HG03139 (cell line): ENCODE measurements at regions not wholly inside any gene's neighbourhood (a gene's known extent, or its start where the extent isn't known, plus 50 kb on each side); places are given as distances from the start of the nearest gene placed in this dataset.

ENCODE experiments used
- ATAC-seq: cut with Tn5 transposase; IDR thresholded peaks from one replicate; pipeline ENCODE4 v1.9.1; 2021; ENCODE audit not compliant: unreplicated experiment

DNA sequence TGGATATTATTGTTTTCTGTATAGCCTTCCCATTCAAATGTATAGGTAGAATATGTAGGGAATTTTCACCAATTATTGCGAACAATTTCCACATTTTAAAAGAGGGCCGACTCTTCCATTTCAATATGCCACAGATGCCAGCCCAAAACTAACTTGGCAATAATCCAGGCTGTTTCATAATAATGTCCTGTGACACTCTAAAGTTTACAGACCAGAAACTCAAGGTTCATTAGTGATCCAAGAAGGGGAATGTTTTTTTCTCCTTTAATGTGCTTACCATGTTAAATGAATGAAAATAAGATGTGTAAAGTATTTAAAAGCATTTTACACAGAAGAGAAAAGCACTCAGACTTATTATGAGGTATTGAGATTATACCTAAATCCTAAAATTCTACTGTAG, 63.0 kb upstream of the FAM3C start:
- ATAC-seq = no peak

DNA sequence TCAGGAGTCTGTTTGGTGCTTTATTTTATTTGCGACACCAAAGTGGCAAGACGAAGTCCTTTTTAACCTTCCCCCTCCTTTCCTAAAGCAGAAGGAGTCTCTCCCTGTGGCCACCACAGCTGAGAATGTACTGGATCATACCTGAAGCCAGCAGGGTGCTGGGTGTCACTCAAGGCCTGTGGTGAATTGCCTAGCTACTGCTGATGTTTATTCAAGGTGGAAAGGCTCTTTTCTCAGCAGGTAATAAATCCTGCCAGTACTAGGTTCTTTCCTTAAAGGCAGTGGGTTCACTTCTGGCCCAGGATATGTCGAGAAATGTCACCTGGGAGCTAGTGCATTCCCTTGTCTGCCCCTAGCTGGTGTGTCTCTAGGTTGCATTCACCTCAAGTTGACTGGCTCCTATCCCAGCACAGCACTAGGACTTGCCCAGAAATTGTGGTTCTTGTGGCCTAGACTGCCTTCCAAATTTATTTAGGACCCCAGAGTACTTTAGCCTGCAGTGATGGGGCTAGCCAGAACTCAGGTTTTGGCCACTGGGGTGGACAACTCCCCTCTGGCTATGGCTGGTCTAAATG, 60.8 kb upstream of the FAM3C start:
- no peak for ATAC-seq

DNA sequence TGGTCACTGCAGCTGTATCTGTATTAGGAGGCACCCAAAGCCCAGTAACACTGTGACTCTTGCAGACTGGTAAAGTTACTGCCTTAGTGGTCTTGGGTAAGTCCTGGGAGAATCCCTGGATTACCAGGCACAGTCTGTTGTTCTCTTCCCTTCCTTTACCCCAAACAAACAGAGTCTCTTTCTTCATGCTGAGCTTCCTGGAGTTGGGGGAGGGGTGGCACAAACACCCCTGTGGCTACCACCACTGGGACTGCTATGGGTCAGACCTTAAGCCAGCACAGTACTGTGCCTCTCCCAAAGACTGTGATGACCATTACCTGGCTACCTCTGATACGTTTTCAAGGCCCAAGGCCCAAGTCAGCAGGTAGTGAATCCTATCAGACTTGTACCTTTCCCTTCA, 59.9 kb upstream of the FAM3C start:
- no peak for ATAC-seq

DNA sequence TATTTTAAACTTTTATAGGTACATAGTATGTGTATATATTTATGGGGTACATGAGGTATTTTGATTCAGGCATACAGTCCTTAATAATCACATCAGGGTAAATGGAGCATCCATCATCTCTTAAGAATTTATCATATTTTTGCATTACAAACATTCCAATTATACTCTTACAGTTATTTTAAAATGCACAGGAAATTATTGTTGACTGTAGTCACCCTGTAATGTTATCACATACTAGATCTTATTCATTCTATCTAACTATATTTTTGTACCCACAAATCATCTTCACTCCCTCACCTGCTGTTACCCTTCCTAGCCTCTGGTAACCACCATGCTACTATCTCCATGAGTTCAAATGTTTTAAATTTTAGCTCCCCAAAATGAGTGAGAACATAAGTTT, 56.3 kb upstream of the FAM3C start:
- no peak for ATAC-seq

DNA sequence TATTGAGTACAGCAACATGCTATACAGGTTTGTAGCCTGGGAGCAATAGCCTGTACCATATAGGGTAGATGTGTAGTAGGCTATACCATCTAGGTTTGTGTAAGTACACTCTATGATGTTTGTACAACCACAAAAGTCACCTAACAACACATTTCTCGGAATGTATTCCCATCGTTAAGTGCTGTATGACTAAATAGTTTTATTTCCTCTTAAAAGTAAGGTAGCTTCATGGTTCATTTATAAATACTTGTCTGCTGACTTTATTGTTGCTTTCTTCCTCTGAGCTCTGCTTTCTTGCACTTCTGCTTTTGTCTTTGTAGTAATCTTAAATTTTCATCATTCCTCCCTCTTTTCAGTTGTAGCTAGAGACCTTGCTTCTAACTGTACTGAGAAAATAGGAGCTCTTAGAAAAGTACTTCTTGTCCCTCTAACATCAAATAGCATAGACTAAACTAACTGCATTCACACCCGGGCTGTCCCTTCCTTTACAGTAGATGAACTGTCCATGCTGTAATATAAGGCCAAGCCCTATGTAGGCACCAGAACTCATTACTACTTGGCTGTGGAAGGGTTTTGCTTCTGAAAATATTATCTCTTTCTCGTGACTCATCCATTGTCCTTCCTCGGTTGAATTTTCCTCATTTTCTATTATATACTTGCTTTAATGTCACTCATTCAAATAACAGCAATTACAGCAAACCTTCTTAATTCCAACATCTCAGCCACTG, 55.4 kb upstream of the FAM3C start:
- no peak for ATAC-seq

DNA sequence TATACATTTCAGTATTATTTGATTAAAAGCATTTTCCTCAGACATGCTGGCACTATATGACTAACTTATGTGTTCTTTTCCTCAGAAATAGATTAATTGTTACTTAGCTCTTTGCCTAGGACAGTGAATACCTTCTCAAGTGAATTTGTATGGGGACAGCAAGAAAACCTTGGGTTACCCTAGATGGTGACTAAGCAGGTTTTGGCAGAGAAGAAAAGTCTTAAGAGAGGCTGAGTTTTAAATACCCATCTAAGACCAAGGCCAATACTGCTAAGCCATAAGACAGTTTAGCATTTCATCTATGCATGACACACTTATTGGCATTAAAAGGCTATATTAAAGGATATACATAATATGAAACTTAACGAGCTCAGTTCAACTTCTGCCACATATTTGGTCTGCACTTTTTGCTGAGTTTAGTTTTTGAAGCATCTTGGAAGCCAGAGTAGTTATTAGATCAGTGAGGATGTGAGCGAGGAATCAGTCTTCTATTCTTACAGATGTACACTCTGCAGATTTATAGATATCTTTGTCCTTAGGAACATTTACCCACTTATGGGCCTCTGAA, 54.6 kb upstream of the FAM3C start:
- no peak for ATAC-seq

DNA sequence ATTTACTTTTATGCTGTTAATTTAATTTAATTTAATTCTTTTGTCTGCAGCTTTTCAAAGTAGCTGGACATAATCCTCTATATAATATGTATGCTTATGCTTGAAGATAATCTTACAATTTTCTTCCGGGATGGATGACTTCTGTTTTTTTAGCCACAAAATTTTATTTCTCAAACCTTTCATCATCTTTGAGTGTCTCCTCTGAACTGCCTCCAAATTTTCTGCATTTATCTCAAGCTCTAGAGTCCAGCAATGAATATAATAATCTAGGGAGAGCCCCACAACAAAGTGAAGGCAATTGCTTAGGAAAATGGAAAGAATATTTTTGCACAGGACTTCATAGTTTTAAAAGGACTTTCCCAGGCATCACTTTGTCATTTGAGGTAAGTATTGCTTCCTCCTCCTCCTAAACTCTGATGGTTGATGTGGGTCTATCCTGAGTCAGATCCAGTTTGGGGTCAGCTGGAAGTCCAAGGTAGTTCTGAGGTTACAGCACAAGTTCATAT, 53.7 kb upstream of the FAM3C start:
- no peak for ATAC-seq

GRCh38 chr7:121449329-121449728, 53.2 kb upstream of the FAM3C start:
- ATAC-seq = no peak

DNA sequence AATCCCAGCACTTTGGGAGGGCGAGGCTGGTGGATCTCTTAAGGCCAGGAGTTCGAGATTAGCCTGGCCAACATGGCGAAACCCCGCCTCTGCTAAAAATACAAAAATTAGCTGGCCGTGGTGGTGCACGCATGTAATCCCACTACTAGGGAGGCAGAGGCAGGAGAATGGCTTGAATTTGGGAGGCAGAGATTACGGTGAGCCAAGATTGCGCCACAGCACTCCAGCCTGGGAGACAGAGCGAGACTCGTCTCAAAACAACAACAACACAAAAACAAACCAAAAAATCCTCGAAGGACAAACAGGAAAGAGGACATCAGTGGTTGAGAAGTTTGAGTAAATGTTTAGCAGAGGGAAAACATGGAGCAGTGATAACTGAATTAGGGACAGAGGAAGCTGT, 52.3 kb upstream of the FAM3C start:
- ATAC-seq = no peak

GRCh38 chr7:121447911-121448300, 51.8 kb upstream of the FAM3C start:
- no peak for ATAC-seq

GRCh38 chr7:121447243-121447910, 51.3 kb upstream of the FAM3C start:
- ATAC-seq = no peak

- ATAC-seq = no peak
Observed at GRCh38 chr7:121446526-121446925, 50.4 kb upstream of the FAM3C start.
